ENCODE measurements at regions not wholly inside any gene's neighbourhood (a gene's known extent, or its start where the extent isn't known, plus 50 kb on each side); places are given as distances from the start of the nearest gene placed in this dataset.

DNA sequence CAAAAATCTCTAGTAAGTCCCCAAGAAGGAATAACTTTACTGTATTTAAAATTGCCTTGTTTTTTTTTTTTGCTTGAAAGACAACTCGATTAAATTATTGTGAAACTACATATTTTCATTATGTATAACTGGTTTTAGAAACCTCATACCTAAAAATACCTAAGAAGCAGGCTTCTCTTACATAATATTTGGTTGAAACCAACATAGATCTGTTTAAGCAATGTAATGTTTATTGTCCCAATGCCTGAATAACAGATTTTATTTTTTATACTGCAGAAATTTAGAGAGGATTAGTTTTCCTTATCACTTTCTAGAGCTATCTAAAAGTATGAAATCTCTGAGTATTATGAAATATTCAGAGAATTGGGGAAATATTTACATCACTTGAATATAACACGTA lies 78.5 kb upstream of the CHRM3 start:
- no TSS peak for BruUV-seq (replicated peaks)
- TF ChIP-seq POLR2A (IDR thresholded peaks at IDR 0.05; ENCODE audit: low read depth, low read length) (no peak), MYC (IDR thresholded peaks at IDR 0.05; ENCODE audit: low read depth, low read length) (no peak)
- TF ChIP-seq, protein P1, sequence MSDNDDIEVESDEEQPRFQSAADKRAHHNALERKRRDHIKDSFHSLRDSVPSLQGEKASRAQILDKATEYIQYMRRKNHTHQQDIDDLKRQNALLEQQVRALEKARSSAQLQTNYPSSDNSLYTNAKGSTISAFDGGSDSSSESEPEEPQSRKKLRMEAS (IDR thresholded peaks at IDR 0.05; ENCODE audit: insufficient read depth, insufficient read length) = no peak
- no peak overlapping the region for H3K27ac ChIP-seq (ENCODE audit: insufficient read depth, low read depth, low read length)
- no peaks in the 10 kb centered on the region for H3K79me2 ChIP-seq (ENCODE audit: control insufficient read depth, insufficient read depth, low read length)
- H2AFZ ChIP-seq (ENCODE audit: low read depth, low read length) = no peak overlapping the region
- H3K9ac ChIP-seq (replicated peaks; ENCODE audit: extremely low read depth, insufficient read depth, low read length) = no peak overlapping the region
- no peaks in the 10 kb centered on the region for H4K20me1 ChIP-seq (replicated peaks; ENCODE audit: control insufficient read depth, extremely low read depth, insufficient read depth, low read length)
- H3K9me1 ChIP-seq (replicated peaks; ENCODE audit: control insufficient read depth, extremely low read depth, insufficient read depth, low read length) = no peaks in the 10 kb centered on the region
- FAIRE-seq (no peak), DNase-seq (ENCODE audit: low read depth, low spot score) (no peak)
- no peaks in the 10 kb centered on the region for H3K27me3 ChIP-seq (ENCODE audit: control insufficient read depth in 2 of 2, insufficient read depth in 2 of 2, low read length in 2 of 2)
- ChIA-PET POLR2A (no interaction called here), CTCF (no interaction called here)
- no peaks in the 10 kb centered on the region for H3K36me3 ChIP-seq (ENCODE audit: control insufficient read depth in 2 of 2, extremely low read depth in 1 of 2, insufficient read depth in 2 of 2, low read length in 2 of 2)
- H3K4me2 ChIP-seq (ENCODE audit: insufficient read depth, low read length) = no peak overlapping the region
- no peak overlapping the region for H3K4me3 ChIP-seq (replicated peaks in 1 of 3; ENCODE audit: insufficient read depth in 1 of 3, low read depth in 1 of 3, low read length in 3 of 3)
- peaks cover 2% of the 10 kb centered on the region for H3K9me3 ChIP-seq (replicated peaks; ENCODE audit: control insufficient read depth, insufficient read depth, low read length)
- no peaks in the 10 kb centered on the region for H3K4me1 ChIP-seq (ENCODE audit: control insufficient read depth, extremely low read depth, insufficient read depth, low read length)
- dilution Hi-C loops (cut with MboI; ENCODE audit: extremely low pct_ligation_motif_present, low sequenced_read_pairs) (no loop called here), intact Hi-C loops (cut with micrococcal nuclease) (no loop called here)

DNA sequence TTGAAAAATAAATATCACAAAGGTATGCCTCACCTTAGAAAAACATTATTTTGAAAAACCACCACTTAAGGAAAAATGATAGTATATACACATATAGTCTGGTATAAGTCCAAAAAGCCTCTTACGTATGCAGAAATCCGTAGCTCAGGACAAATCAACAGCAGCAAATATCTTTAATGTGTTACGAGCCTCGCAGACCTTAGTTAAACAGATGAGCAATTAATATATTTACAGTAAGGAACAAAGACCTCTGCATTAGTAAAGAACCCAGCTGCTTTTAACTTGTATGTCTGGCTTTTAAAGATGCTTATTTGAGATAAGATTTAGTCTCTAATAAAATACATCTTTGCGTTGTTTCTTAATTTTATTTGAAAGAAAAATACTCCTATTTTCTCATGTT lies 79.9 kb upstream of the CHRM3 start:
- H3K27me3 ChIP-seq (ENCODE audit: control insufficient read depth in 2 of 2, insufficient read depth in 2 of 2, low read length in 2 of 2) = no peaks in the 10 kb centered on the region
- DNase-seq (ENCODE audit: low read depth, low spot score) (no peak), FAIRE-seq (no peak)
- no TSS peak for BruUV-seq (replicated peaks)
- no peak overlapping the region for H2AFZ ChIP-seq (ENCODE audit: low read depth, low read length)
- H3K4me1 ChIP-seq (ENCODE audit: control insufficient read depth, extremely low read depth, insufficient read depth, low read length) = no peaks in the 10 kb centered on the region
- peaks cover 2% of the 10 kb centered on the region for H3K9me3 ChIP-seq (replicated peaks; ENCODE audit: control insufficient read depth, insufficient read depth, low read length)
- no peaks in the 10 kb centered on the region for H3K36me3 ChIP-seq (ENCODE audit: control insufficient read depth in 2 of 2, extremely low read depth in 1 of 2, insufficient read depth in 2 of 2, low read length in 2 of 2)
- no peak overlapping the region for H3K4me2 ChIP-seq (ENCODE audit: insufficient read depth, low read length)
- H3K27ac ChIP-seq (ENCODE audit: insufficient read depth, low read depth, low read length) = no peak overlapping the region
- H3K79me2 ChIP-seq (ENCODE audit: control insufficient read depth, insufficient read depth, low read length) = no peaks in the 10 kb centered on the region
- H3K9ac ChIP-seq (replicated peaks; ENCODE audit: extremely low read depth, insufficient read depth, low read length) = no peak overlapping the region
- TF ChIP-seq MYC (IDR thresholded peaks at IDR 0.05; ENCODE audit: low read depth, low read length) (no peak), GATA2 (IDR thresholded peaks at IDR 0.05; ENCODE audit: insufficient read depth, insufficient read length, low read depth, low read length) (no peak), POLR2A (IDR thresholded peaks at IDR 0.05; ENCODE audit: low read depth, low read length) (no peak), JUN (IDR thresholded peaks at IDR 0.05; ENCODE audit: borderline replicate concordance, insufficient read depth, insufficient read length, low read depth) (no peak), POLR2AphosphoS5 (IDR thresholded peaks at IDR 0.05; ENCODE audit: insufficient read depth, low read depth, low read length) (no peak), EZH2 (IDR thresholded peaks at IDR 0.05; ENCODE audit: borderline replicate concordance, low read depth, low read length, severe bottlenecking) (no peak), FOS (IDR thresholded peaks at IDR 0.05; ENCODE audit: borderline replicate concordance, insufficient read depth, low read length) (no peak)
- TF ChIP-seq, protein P2, sequence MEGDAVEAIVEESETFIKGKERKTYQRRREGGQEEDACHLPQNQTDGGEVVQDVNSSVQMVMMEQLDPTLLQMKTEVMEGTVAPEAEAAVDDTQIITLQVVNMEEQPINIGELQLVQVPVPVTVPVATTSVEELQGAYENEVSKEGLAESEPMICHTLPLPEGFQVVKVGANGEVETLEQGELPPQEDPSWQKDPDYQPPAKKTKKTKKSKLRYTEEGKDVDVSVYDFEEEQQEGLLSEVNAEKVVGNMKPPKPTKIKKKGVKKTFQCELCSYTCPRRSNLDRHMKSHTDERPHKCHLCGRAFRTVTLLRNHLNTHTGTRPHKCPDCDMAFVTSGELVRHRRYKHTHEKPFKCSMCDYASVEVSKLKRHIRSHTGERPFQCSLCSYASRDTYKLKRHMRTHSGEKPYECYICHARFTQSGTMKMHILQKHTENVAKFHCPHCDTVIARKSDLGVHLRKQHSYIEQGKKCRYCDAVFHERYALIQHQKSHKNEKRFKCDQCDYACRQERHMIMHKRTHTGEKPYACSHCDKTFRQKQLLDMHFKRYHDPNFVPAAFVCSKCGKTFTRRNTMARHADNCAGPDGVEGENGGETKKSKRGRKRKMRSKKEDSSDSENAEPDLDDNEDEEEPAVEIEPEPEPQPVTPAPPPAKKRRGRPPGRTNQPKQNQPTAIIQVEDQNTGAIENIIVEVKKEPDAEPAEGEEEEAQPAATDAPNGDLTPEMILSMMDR (IDR thresholded peaks at IDR 0.05; ENCODE audit: extremely low read depth in 1 of 2, insufficient read depth in 1 of 2, low read depth in 1 of 2, low read length in 2 of 2) = no peak
- TF ChIP-seq, protein P1 (IDR thresholded peaks at IDR 0.05; ENCODE audit: insufficient read depth, insufficient read length) = no peak
- POLR2A ChIA-PET = no interaction called here
- no peaks in the 10 kb centered on the region for H4K20me1 ChIP-seq (replicated peaks; ENCODE audit: control insufficient read depth, extremely low read depth, insufficient read depth, low read length)
- H3K9me1 ChIP-seq (replicated peaks; ENCODE audit: control insufficient read depth, extremely low read depth, insufficient read depth, low read length) = no peaks in the 10 kb centered on the region
- CTCF ChIA-PET = no interaction called here
- no peak overlapping the region for H3K4me3 ChIP-seq (replicated peaks in 1 of 3; ENCODE audit: insufficient read depth in 1 of 3, low read depth in 1 of 3, low read length in 3 of 3)
- intact Hi-C loops (cut with micrococcal nuclease) (no loop called here), dilution Hi-C loops (cut with MboI; ENCODE audit: extremely low pct_ligation_motif_present, low sequenced_read_pairs) (no loop called here)

All from endothelial cell of umbilical vein (primary cell).